ENCODE measurements at regions not wholly inside any gene's neighbourhood (a gene's known extent, or its start where the extent isn't known, plus 50 kb on each side); places are given as distances from the start of the nearest gene placed in this dataset.

- H3K27ac Mint-ChIP-seq = no peak overlapping the region
- H3K4me3 Mint-ChIP-seq = no peak overlapping the region
- no peaks in the 10 kb centered on the region for H3K9me3 Mint-ChIP-seq
- no peaks in the 10 kb centered on the region for H3K27me3 Mint-ChIP-seq
- intact Hi-C loops (cut with micrococcal nuclease) = no loop called here
- no peaks in the 10 kb centered on the region for H3K36me3 Mint-ChIP-seq (ENCODE audit: low read depth)
- H3K4me1 Mint-ChIP-seq = no peaks in the 10 kb centered on the region
- no peak for DNase-seq
These were observed 333.3 kb upstream of the GRIA1 start for GRCh38 chr5:153157156-153157555.

GRCh38 chr5:153158608-153159007, 331.9 kb upstream of the GRIA1 start:
- intact Hi-C loops (cut with micrococcal nuclease) = no loop called here
- Mint-ChIP-seq H3K4me1 (no peaks in the 10 kb centered on the region), H3K27ac (no peak overlapping the region), H3K9me3 (peaks cover 3% of the 10 kb centered on the region), H3K27me3 (no peaks in the 10 kb centered on the region), H3K36me3 (ENCODE audit: low read depth) (no peaks in the 10 kb centered on the region), H3K4me3 (no peak overlapping the region)
- no peak for DNase-seq

GRCh38 chr5:153159616-153160015, 330.9 kb upstream of the GRIA1 start:
- H3K4me1 Mint-ChIP-seq = no peaks in the 10 kb centered on the region
- peaks cover 3% of the 10 kb centered on the region for H3K9me3 Mint-ChIP-seq
- H3K27ac Mint-ChIP-seq = no peak overlapping the region
- H3K27me3 Mint-ChIP-seq = no peaks in the 10 kb centered on the region
- DNase-seq = no peak
- no peak overlapping the region for H3K4me3 Mint-ChIP-seq
- H3K36me3 Mint-ChIP-seq (ENCODE audit: low read depth) = no peaks in the 10 kb centered on the region
- intact Hi-C loops (cut with micrococcal nuclease) = no loop called here

- intact Hi-C loops (cut with micrococcal nuclease) = no loop called here
These were observed 322.2 kb upstream of the GRIA1 start for GRCh38 chr5:153168241-153168640.

GRCh38 chr5:153187503-153187902, 303.0 kb upstream of the GRIA1 start:
- Mint-ChIP-seq H3K27me3 (no peaks in the 10 kb centered on the region), H3K4me3 (no peak overlapping the region), H3K9me3 (no peaks in the 10 kb centered on the region), H3K27ac (no peak overlapping the region), H3K4me1 (no peaks in the 10 kb centered on the region), H3K36me3 (ENCODE audit: low read depth) (no peaks in the 10 kb centered on the region)
- intact Hi-C loops (cut with micrococcal nuclease) = no loop called here
- DNase-seq = no peak

More at GRCh38 chr5:153168241-153168640, 322.2 kb upstream of the GRIA1 start:
- Mint-ChIP-seq H3K27ac (no peak overlapping the region), H3K9me3 (peaks cover 3% of the 10 kb centered on the region), H3K36me3 (ENCODE audit: low read depth) (no peaks in the 10 kb centered on the region), H3K27me3 (no peaks in the 10 kb centered on the region), H3K4me3 (no peak overlapping the region), H3K4me1 (no peaks in the 10 kb centered on the region)
- no peak for DNase-seq

GRCh38 chr5:153206361-153206760, 284.1 kb upstream of the GRIA1 start:
- Mint-ChIP-seq H3K4me3 (no peak overlapping the region), H3K36me3 (ENCODE audit: low read depth) (no peaks in the 10 kb centered on the region), H3K27me3 (no peaks in the 10 kb centered on the region), H3K4me1 (no peaks in the 10 kb centered on the region), H3K9me3 (no peaks in the 10 kb centered on the region), H3K27ac (no peak overlapping the region)
- DNase-seq = no peak
- intact Hi-C loops (cut with micrococcal nuclease) = no loop called here

GRCh38 chr5:153209016-153209415, 281.5 kb upstream of the GRIA1 start:
- H3K27me3 Mint-ChIP-seq = no peaks in the 10 kb centered on the region
- H3K27ac Mint-ChIP-seq = no peak overlapping the region
- DNase-seq = no peak
- intact Hi-C loops (cut with micrococcal nuclease) = no loop called here
- no peaks in the 10 kb centered on the region for H3K4me1 Mint-ChIP-seq
- H3K36me3 Mint-ChIP-seq (ENCODE audit: low read depth) = no peaks in the 10 kb centered on the region
- no peaks in the 10 kb centered on the region for H3K9me3 Mint-ChIP-seq
- no peak overlapping the region for H3K4me3 Mint-ChIP-seq

- Mint-ChIP-seq H3K4me1 (no peaks in the 10 kb centered on the region), H3K9me3 (no peaks in the 10 kb centered on the region), H3K4me3 (no peak overlapping the region), H3K27ac (no peak overlapping the region), H3K36me3 (ENCODE audit: low read depth) (no peaks in the 10 kb centered on the region), H3K27me3 (no peaks in the 10 kb centered on the region)
- DNase-seq = no peak
- intact Hi-C loops (cut with micrococcal nuclease) = no loop called here
These were observed 280.8 kb upstream of the GRIA1 start for GRCh38 chr5:153209687-153210086.

- peaks cover 4% of the 10 kb centered on the region for H3K9me3 Mint-ChIP-seq
- no peak for DNase-seq
- H3K36me3 Mint-ChIP-seq (ENCODE audit: low read depth) = no peaks in the 10 kb centered on the region
These were observed 279.4 kb upstream of the GRIA1 start for GRCh38 chr5:153211076-153211475.

GRCh38 chr5:153212471-153212870, 278.0 kb upstream of the GRIA1 start:
- H3K9me3 Mint-ChIP-seq = peaks cover 7% of the 10 kb centered on the region
- no peak for DNase-seq
- intact Hi-C loops (cut with micrococcal nuclease) = no loop called here
- H3K27me3 Mint-ChIP-seq = no peaks in the 10 kb centered on the region
- H3K4me1 Mint-ChIP-seq = no peaks in the 10 kb centered on the region
- H3K27ac Mint-ChIP-seq = no peak overlapping the region
- H3K36me3 Mint-ChIP-seq (ENCODE audit: low read depth) = no peaks in the 10 kb centered on the region
- no peak overlapping the region for H3K4me3 Mint-ChIP-seq

More at GRCh38 chr5:153211076-153211475, 279.4 kb upstream of the GRIA1 start:
- Mint-ChIP-seq H3K4me3 (no peak overlapping the region), H3K27ac (no peak overlapping the region), H3K27me3 (no peaks in the 10 kb centered on the region), H3K4me1 (no peaks in the 10 kb centered on the region)
- intact Hi-C loops (cut with micrococcal nuclease) = no loop called here

- Mint-ChIP-seq H3K36me3 (ENCODE audit: low read depth) (no peaks in the 10 kb centered on the region), H3K27ac (no peak overlapping the region), H3K9me3 (peaks cover 2% of the 10 kb centered on the region), H3K4me3 (no peak overlapping the region), H3K27me3 (no peaks in the 10 kb centered on the region), H3K4me1 (no peaks in the 10 kb centered on the region)
- no peak for DNase-seq
- intact Hi-C loops (cut with micrococcal nuclease) = no loop called here
These were observed 267.5 kb upstream of the GRIA1 start for GRCh38 chr5:153222936-153223335.

GRCh38 chr5:153223376-153223775, 267.1 kb upstream of the GRIA1 start:
- intact Hi-C loops (cut with micrococcal nuclease) = no loop called here
- H3K27ac Mint-ChIP-seq = no peak overlapping the region
- H3K4me1 Mint-ChIP-seq = no peaks in the 10 kb centered on the region
- H3K36me3 Mint-ChIP-seq (ENCODE audit: low read depth) = no peaks in the 10 kb centered on the region
- H3K9me3 Mint-ChIP-seq = no peaks in the 10 kb centered on the region
- DNase-seq = no peak
- H3K4me3 Mint-ChIP-seq = no peak overlapping the region
- no peaks in the 10 kb centered on the region for H3K27me3 Mint-ChIP-seq

- Mint-ChIP-seq H3K4me3 (no peak overlapping the region), H3K27me3 (no peaks in the 10 kb centered on the region), H3K4me1 (no peaks in the 10 kb centered on the region), H3K27ac (no peak overlapping the region), H3K36me3 (ENCODE audit: low read depth) (no peaks in the 10 kb centered on the region), H3K9me3 (no peaks in the 10 kb centered on the region)
- DNase-seq = no peak
- intact Hi-C loops (cut with micrococcal nuclease) = no loop called here
These were observed 265.8 kb upstream of the GRIA1 start for GRCh38 chr5:153224651-153225050.

GRCh38 chr5:153233933-153234332, 256.5 kb upstream of the GRIA1 start:
- Mint-ChIP-seq H3K36me3 (ENCODE audit: low read depth) (no peaks in the 10 kb centered on the region), H3K9me3 (peaks cover 5% of the 10 kb centered on the region), H3K27ac (no peak overlapping the region), H3K27me3 (no peaks in the 10 kb centered on the region), H3K4me1 (no peaks in the 10 kb centered on the region), H3K4me3 (no peak overlapping the region)
- no peak for DNase-seq
- intact Hi-C loops (cut with micrococcal nuclease) = no loop called here

- H3K36me3 Mint-ChIP-seq (ENCODE audit: low read depth) = no peaks in the 10 kb centered on the region
- DNase-seq = no peak
- peaks cover 5% of the 10 kb centered on the region for H3K9me3 Mint-ChIP-seq
- no peaks in the 10 kb centered on the region for H3K4me1 Mint-ChIP-seq
- intact Hi-C loops (cut with micrococcal nuclease) = no loop called here
- H3K27ac Mint-ChIP-seq = no peak overlapping the region
- H3K27me3 Mint-ChIP-seq = no peaks in the 10 kb centered on the region
- H3K4me3 Mint-ChIP-seq = no peak overlapping the region
These were observed 254.2 kb upstream of the GRIA1 start for GRCh38 chr5:153236319-153236718.

Data from activated CD4-positive, alpha-beta T cell treated with anti-CD3 and anti-CD28 coated beads, Interleukin-2, amount 10 ng/mL, durations not matched to agents 24 days and 14 days (primary cell).